ENCODE measurements at regions not wholly inside any gene's neighbourhood (a gene's known extent, or its start where the extent isn't known, plus 50 kb on each side); places are given as distances from the start of the nearest gene placed in this dataset.

DNA sequence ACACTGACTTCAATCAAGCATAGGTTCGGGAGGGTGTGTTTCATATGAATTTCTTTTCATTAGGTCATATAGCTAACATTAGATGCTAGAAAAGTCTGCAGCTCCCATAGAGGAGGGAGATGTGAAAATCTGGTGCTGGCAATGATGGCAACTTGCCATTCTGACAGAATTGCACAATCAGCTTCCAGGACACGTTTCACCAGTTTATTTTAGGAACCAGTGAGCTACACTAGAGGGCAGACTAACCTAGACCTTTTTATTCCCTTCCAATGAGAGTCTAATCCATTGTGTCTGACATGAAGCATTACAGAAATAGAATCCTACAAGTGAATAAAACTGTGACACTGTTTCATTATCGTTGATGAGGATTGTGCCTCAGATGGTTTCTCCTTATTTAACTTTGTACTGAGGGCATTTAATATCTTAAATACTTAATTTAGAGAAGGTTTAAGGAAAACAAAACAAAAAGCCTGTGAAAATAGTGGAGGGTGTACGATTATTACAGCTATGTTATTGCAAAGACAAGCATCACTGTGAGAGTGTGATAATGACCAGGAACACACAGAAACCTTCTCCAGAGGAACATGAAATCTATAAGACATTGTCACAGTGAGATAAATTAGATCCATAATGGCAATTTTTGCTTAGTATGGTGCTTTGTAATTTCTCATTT, 363.3 kb upstream of the RPS23 start:
- H3K4me3 Mint-ChIP-seq (ENCODE audit: unreplicated experiment), result no peak overlapping the region
- Histone ChIP-seq H3K9ac (ENCODE audit: low read length) (no peak overlapping the region), H4K20me1 (ENCODE audit: insufficient read depth, low read length) (no peaks in the 10 kb centered on the region), H3K4me2 (ENCODE audit: low read length) (no peak overlapping the region), H3K36me3 (ENCODE audit: insufficient read depth, low read length) (no peaks in the 10 kb centered on the region), H3K4me3 (ENCODE audit: insufficient read depth, low read depth, low read length) (no peak overlapping the region), H2AFZ (ENCODE audit: low read depth, low read length) (peak overlapping the region; percentile 11), H3K4me1 (ENCODE audit: insufficient read depth, low read length) (peaks cover 6% of the 10 kb centered on the region), H3K9me3 (ENCODE audit: insufficient read depth, low read depth, low read length) (no peaks in the 10 kb centered on the region), H3K27me3 (ENCODE audit: insufficient read depth, low read length) (no peaks in the 10 kb centered on the region), H3K79me2 (ENCODE audit: insufficient read depth, low read length) (no peaks in the 10 kb centered on the region), H3K27ac (ENCODE audit: low read depth, low read length) (no peak overlapping the region)
- H3K36me3 Mint-ChIP-seq (ENCODE audit: low read depth, unreplicated experiment), result no peaks in the 10 kb centered on the region
- no peaks in the 10 kb centered on the region for H3K27me3 Mint-ChIP-seq (ENCODE audit: low read depth, unreplicated experiment)
- DNase-seq (ENCODE audit: low read depth) (peak; percentile 77), FAIRE-seq (peak; percentile 85)
- peak overlapping the region; percentile 4 for H3K27ac Mint-ChIP-seq (ENCODE audit: unreplicated experiment)
- no peaks in the 10 kb centered on the region for H3K9me3 Mint-ChIP-seq (ENCODE audit: unreplicated experiment)
- no peak for TF ChIP-seq EZH2 (IDR thresholded peaks at IDR 0.05; ENCODE audit: insufficient read depth, low read length)
- TF ChIP-seq, protein P1, sequence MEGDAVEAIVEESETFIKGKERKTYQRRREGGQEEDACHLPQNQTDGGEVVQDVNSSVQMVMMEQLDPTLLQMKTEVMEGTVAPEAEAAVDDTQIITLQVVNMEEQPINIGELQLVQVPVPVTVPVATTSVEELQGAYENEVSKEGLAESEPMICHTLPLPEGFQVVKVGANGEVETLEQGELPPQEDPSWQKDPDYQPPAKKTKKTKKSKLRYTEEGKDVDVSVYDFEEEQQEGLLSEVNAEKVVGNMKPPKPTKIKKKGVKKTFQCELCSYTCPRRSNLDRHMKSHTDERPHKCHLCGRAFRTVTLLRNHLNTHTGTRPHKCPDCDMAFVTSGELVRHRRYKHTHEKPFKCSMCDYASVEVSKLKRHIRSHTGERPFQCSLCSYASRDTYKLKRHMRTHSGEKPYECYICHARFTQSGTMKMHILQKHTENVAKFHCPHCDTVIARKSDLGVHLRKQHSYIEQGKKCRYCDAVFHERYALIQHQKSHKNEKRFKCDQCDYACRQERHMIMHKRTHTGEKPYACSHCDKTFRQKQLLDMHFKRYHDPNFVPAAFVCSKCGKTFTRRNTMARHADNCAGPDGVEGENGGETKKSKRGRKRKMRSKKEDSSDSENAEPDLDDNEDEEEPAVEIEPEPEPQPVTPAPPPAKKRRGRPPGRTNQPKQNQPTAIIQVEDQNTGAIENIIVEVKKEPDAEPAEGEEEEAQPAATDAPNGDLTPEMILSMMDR (IDR thresholded peaks at IDR 0.05; ENCODE audit: insufficient read depth, low read depth, low read length), result peak; percentile 86
- H3K4me1 Mint-ChIP-seq (ENCODE audit: low read depth, unreplicated experiment), result peaks cover 4% of the 10 kb centered on the region

DNA sequence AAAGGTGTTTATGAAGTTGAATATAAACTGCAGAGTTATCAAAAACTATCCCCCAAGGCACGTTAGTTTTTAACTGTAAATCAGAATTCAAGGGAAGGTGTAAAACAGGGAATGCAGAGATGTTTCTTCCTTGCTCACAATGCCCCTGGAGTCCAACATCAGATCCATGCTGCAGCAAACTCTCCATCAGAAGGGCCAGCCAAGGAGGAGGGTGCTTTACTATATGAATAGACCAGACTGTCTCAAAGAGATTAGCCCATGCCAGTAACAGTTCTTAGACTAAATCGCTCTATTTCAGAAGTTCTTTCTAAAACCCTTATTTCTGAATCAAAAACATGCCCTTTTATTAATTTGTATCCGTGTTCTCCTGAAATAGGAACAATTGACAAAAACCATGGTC, 362.8 kb upstream of the RPS23 start:
- Histone ChIP-seq H3K9me3 (ENCODE audit: insufficient read depth, low read depth, low read length) (no peaks in the 10 kb centered on the region), H4K20me1 (ENCODE audit: insufficient read depth, low read length) (no peaks in the 10 kb centered on the region), H2AFZ (ENCODE audit: low read depth, low read length) (peak overlapping the region; percentile 11), H3K4me3 (ENCODE audit: insufficient read depth, low read depth, low read length) (no peak overlapping the region), H3K4me2 (ENCODE audit: low read length) (no peak overlapping the region), H3K36me3 (ENCODE audit: insufficient read depth, low read length) (no peaks in the 10 kb centered on the region), H3K9ac (ENCODE audit: low read length) (no peak overlapping the region), H3K27ac (ENCODE audit: low read depth, low read length) (no peak overlapping the region), H3K79me2 (ENCODE audit: insufficient read depth, low read length) (no peaks in the 10 kb centered on the region), H3K4me1 (ENCODE audit: insufficient read depth, low read length) (peaks cover 9% of the 10 kb centered on the region), H3K27me3 (ENCODE audit: insufficient read depth, low read length) (no peaks in the 10 kb centered on the region)
- Mint-ChIP-seq H3K27me3 (ENCODE audit: low read depth, unreplicated experiment) (no peaks in the 10 kb centered on the region), H3K4me3 (ENCODE audit: unreplicated experiment) (no peak overlapping the region), H3K9me3 (ENCODE audit: unreplicated experiment) (no peaks in the 10 kb centered on the region), H3K36me3 (ENCODE audit: low read depth, unreplicated experiment) (no peaks in the 10 kb centered on the region), H3K4me1 (ENCODE audit: low read depth, unreplicated experiment) (peaks cover 9% of the 10 kb centered on the region), H3K27ac (ENCODE audit: unreplicated experiment) (no peak overlapping the region)
- no peak for DNase-seq (ENCODE audit: low read depth)
- no peak for TF ChIP-seq EZH2 (IDR thresholded peaks at IDR 0.05; ENCODE audit: insufficient read depth, low read length)
- TF ChIP-seq, protein P1 (IDR thresholded peaks at IDR 0.05; ENCODE audit: insufficient read depth, low read depth, low read length), result no peak
- FAIRE-seq, result peak; percentile 29

DNA sequence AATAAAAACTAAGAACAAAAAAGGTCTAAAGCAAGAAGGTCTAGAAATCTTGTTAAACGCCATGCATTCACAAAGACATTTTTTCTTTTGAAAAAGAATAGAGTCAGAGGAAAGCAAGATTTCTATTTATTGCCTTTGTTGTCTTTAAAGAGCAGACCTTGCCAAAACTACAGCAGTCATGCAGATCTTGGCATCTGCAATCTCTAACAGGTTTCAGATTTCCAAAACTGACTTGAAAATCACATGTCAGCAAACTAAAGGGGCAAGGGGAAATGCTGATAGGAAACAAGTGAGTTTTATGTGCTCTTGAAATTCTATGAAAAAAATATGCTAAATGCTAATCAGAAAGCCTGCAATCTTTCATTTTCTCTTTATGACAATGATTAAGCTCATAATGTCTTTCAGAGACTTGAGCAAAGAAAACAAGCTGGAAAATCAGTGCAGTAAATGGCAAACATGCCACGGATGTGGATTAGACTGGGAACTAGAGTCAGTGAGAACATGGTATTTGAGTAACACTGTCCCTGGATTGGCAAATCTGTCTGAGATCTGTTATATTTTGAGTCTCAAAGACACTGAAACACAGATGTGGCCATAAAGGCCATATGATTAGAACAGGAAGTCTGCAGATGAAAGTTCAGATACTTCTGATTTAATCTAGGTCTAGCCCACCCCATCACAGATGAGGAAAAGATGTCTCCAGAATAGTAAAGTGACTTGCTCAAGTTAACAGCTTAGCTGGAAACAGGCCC, 361.4 kb upstream of the RPS23 start:
- Histone ChIP-seq H3K27me3 (ENCODE audit: insufficient read depth, low read length) (no peaks in the 10 kb centered on the region), H3K36me3 (ENCODE audit: insufficient read depth, low read length) (no peaks in the 10 kb centered on the region), H2AFZ (ENCODE audit: low read depth, low read length) (no peak overlapping the region), H3K4me1 (ENCODE audit: insufficient read depth, low read length) (peaks cover 22% of the 10 kb centered on the region), H3K9me3 (ENCODE audit: insufficient read depth, low read depth, low read length) (no peaks in the 10 kb centered on the region), H3K9ac (ENCODE audit: low read length) (no peak overlapping the region), H3K4me3 (ENCODE audit: insufficient read depth, low read depth, low read length) (no peak overlapping the region), H3K79me2 (ENCODE audit: insufficient read depth, low read length) (no peaks in the 10 kb centered on the region), H4K20me1 (ENCODE audit: insufficient read depth, low read length) (no peaks in the 10 kb centered on the region), H3K4me2 (ENCODE audit: low read length) (no peak overlapping the region), H3K27ac (ENCODE audit: low read depth, low read length) (no peak overlapping the region)
- no peak overlapping the region for H3K27ac Mint-ChIP-seq (ENCODE audit: unreplicated experiment)
- DNase-seq (ENCODE audit: low read depth) (peak; percentile 36), FAIRE-seq (no peak)
- TF ChIP-seq EZH2 (IDR thresholded peaks at IDR 0.05; ENCODE audit: insufficient read depth, low read length), result no peak
- TF ChIP-seq, protein P1 (IDR thresholded peaks at IDR 0.05; ENCODE audit: insufficient read depth, low read depth, low read length), result no peak
- no peak overlapping the region for H3K4me3 Mint-ChIP-seq (ENCODE audit: unreplicated experiment)
- no peaks in the 10 kb centered on the region for H3K36me3 Mint-ChIP-seq (ENCODE audit: low read depth, unreplicated experiment)
- peaks cover 19% of the 10 kb centered on the region for H3K4me1 Mint-ChIP-seq (ENCODE audit: low read depth, unreplicated experiment)
- H3K9me3 Mint-ChIP-seq (ENCODE audit: unreplicated experiment), result no peaks in the 10 kb centered on the region
- no peaks in the 10 kb centered on the region for H3K27me3 Mint-ChIP-seq (ENCODE audit: low read depth, unreplicated experiment)
